WTC11 (cell line): ENCODE measurements at regions not wholly inside any gene's neighbourhood (a gene's known extent, or its start where the extent isn't known, plus 50 kb on each side); places are given as distances from the start of the nearest gene placed in this dataset.

Experiments
- ATAC-seq: fragments of 200-7000 bp; cut with Tn5 transposase; 2 replicates; pipeline ENCODE4 v1.10.0; 2021; ENCODE audit warnings: mild to moderate bottlenecking, moderate library complexity
- CTCF ChIA-PET: fragments of 300-600 bp; sonication (Branson Sonifier 250); formaldehyde crosslinking; loops from one replicate; lab custom pipeline; 2021; ENCODE audit warnings: antibody characterized with exemption; lab: Charles Lee
- POLR2A ChIA-PET: fragments of 350-600 bp; sonication (Branson Sonifier 250); formaldehyde crosslinking; loops from one replicate; lab custom pipeline; 2021; ENCODE audit warnings: antibody characterized with exemption; lab: Charles Lee
- DNase-seq: peaks from one replicate; pipeline ENCODE4 v3.0.0; 2021; ENCODE audit warnings: low spot score
- H3K27ac Mint-ChIP-seq: 2 replicates; pipeline ENCODE4 v1.8.0; 2021; ENCODE audit warnings: mixed read lengths
- H3K27me3 Mint-ChIP-seq: 2 replicates; pipeline ENCODE4 v1.8.0; 2021; ENCODE audit warnings: low read depth, mild to moderate bottlenecking, moderate library complexity, mixed read lengths
- H3K36me3 Mint-ChIP-seq: 2 replicates; pipeline ENCODE4 v1.8.0; 2021; ENCODE audit warnings: mixed read lengths
- H3K4me1 Mint-ChIP-seq: 2 replicates; pipeline ENCODE4 v1.8.0; 2022; ENCODE audit warnings: mixed read lengths
- H3K4me3 Mint-ChIP-seq: 2 replicates; pipeline ENCODE4 v1.8.0; 2021; ENCODE audit warnings: mild to moderate bottlenecking, moderate library complexity, mixed read lengths
- H3K9me3 Mint-ChIP-seq: 2 replicates; pipeline ENCODE4 v1.8.0; 2021; ENCODE audit warnings: mixed read lengths
- ATF3 ChIP-seq: sonication (generic); formaldehyde crosslinking; conservative IDR thresholded peaks from 2 replicates; pipeline ENCODE4 v1.8.1; 2022; ENCODE audit warnings: mild to moderate bottlenecking, missing genetic modification reagents
- ELF4 ChIP-seq: sonication (generic); formaldehyde crosslinking; IDR thresholded peaks from 2 replicates; pipeline ENCODE4 v1.8.1; 2022; ENCODE audit warnings: low read depth, mild to moderate bottlenecking, moderate library complexity, missing genetic modification reagents
- EMX1 ChIP-seq: fragments of 250-450 bp; sonication (Bioruptor Pico); IDR thresholded peaks from 2 replicates; pipeline ENCODE4 v1.8.0; 2021; ENCODE audit warnings: mild to moderate bottlenecking
- FOXK1 ChIP-seq: sonication (generic); formaldehyde crosslinking; IDR thresholded peaks from 2 replicates; pipeline ENCODE4 v1.8.0; 2022; ENCODE audit warnings: mild to moderate bottlenecking, moderate library complexity, missing genetic modification reagents
- GABPB1 ChIP-seq: sonication (generic); formaldehyde crosslinking; IDR thresholded peaks from 2 replicates; pipeline ENCODE4 v1.8.1; 2023; ENCODE audit warnings: mild to moderate bottlenecking, missing genetic modification reagents
- GRHL2 ChIP-seq: fragments of 250-450 bp; sonication (Bioruptor Pico); IDR thresholded peaks from 2 replicates; pipeline ENCODE4 v1.8.0; 2022; ENCODE audit warnings: mild to moderate bottlenecking, moderate library complexity; ENCODE audit not compliant: insufficient replicate concordance, severe bottlenecking
- GTF2I ChIP-seq: fragments of 250-450 bp; sonication (Bioruptor Pico); conservative IDR thresholded peaks from 2 replicates; pipeline ENCODE4 v1.4.0; 2021; ENCODE audit warnings: mild to moderate bottlenecking
- IRF1 ChIP-seq: sonication (generic); formaldehyde crosslinking; IDR thresholded peaks from 2 replicates; pipeline ENCODE4 v1.8.0; 2023; ENCODE audit warnings: missing genetic modification reagents
- NFE2L1 ChIP-seq: sonication (generic); formaldehyde crosslinking; IDR thresholded peaks from 2 replicates; pipeline ENCODE4 v1.8.1; 2023; ENCODE audit warnings: missing genetic modification reagents
- NFYB ChIP-seq: sonication (generic); formaldehyde crosslinking; conservative IDR thresholded peaks from 2 replicates; pipeline ENCODE4 v1.8.0; 2022; ENCODE audit warnings: low read depth, missing genetic modification reagents
- NR3C1 ChIP-seq: sonication (generic); formaldehyde crosslinking; conservative IDR thresholded peaks from 2 replicates; pipeline ENCODE4 v1.8.1; 2023; ENCODE audit warnings: low read depth, mild to moderate bottlenecking, missing genetic modification reagents
- PRRX2 ChIP-seq: fragments of 250-450 bp; sonication (Bioruptor Pico); IDR thresholded peaks from 2 replicates; pipeline ENCODE4 v1.8.0; 2021; ENCODE audit warnings: mild to moderate bottlenecking
- RELA ChIP-seq: sonication (generic); formaldehyde crosslinking; IDR thresholded peaks from 2 replicates; pipeline ENCODE4 v1.8.1; 2022; ENCODE audit warnings: missing genetic modification reagents, mild to moderate bottlenecking, borderline replicate concordance
- RORB ChIP-seq: fragments of 250-450 bp; sonication (Bioruptor Pico); IDR thresholded peaks from 2 replicates; pipeline ENCODE4 v1.9.0; 2021; ENCODE audit warnings: mild to moderate bottlenecking
- SMAD3 ChIP-seq: sonication (generic); formaldehyde crosslinking; IDR thresholded peaks from 2 replicates; pipeline ENCODE4 v1.8.0; 2022; ENCODE audit warnings: missing genetic modification reagents, mild to moderate bottlenecking, borderline replicate concordance
- SOX15 ChIP-seq: fragments of 250-450 bp; sonication (Bioruptor Pico); IDR thresholded peaks from 2 replicates; pipeline ENCODE4 v1.9.0; 2021; ENCODE audit warnings: mild to moderate bottlenecking
- ZNF121 ChIP-seq: sonication (generic); formaldehyde crosslinking; IDR thresholded peaks from 2 replicates; pipeline ENCODE4 v1.8.0; 2023; ENCODE audit warnings: missing genetic modification reagents
- ZNF232 ChIP-seq: sonication (generic); formaldehyde crosslinking; IDR thresholded peaks from 2 replicates; pipeline ENCODE4 v1.8.0; 2022; ENCODE audit warnings: mild to moderate bottlenecking, missing genetic modification reagents
- TF ChIP-seq, protein P1 (sequence below): sonication (generic); formaldehyde crosslinking; IDR thresholded peaks from 2 replicates; pipeline ENCODE4 v1.8.1; 2023; ENCODE audit warnings: mild to moderate bottlenecking, missing genetic modification reagents, moderate library complexity
- TF ChIP-seq, protein P2 (sequence below): fragments of 250-450 bp; sonication (Bioruptor Pico); IDR thresholded peaks from 2 replicates; pipeline ENCODE4 v1.8.0; 2021; ENCODE audit warnings: mild to moderate bottlenecking
- TF ChIP-seq, protein P3 (sequence below): fragments of 250-450 bp; sonication (Bioruptor Pico); conservative IDR thresholded peaks from 2 replicates; pipeline ENCODE4 v1.9.0; 2021; ENCODE audit warnings: mild to moderate bottlenecking
- TF ChIP-seq, protein P4 (sequence below): sonication (generic); formaldehyde crosslinking; IDR thresholded peaks from 2 replicates; pipeline ENCODE4 v1.8.1; 2023; ENCODE audit warnings: mild to moderate bottlenecking, missing genetic modification reagents
- TF ChIP-seq, protein P5 (sequence below): sonication (generic); formaldehyde crosslinking; IDR thresholded peaks from 2 replicates; pipeline ENCODE4 v1.8.1; 2022; ENCODE audit warnings: mild to moderate bottlenecking, missing genetic modification reagents, moderate library complexity, borderline replicate concordance

- TF ChIP-seq, protein P1, sequence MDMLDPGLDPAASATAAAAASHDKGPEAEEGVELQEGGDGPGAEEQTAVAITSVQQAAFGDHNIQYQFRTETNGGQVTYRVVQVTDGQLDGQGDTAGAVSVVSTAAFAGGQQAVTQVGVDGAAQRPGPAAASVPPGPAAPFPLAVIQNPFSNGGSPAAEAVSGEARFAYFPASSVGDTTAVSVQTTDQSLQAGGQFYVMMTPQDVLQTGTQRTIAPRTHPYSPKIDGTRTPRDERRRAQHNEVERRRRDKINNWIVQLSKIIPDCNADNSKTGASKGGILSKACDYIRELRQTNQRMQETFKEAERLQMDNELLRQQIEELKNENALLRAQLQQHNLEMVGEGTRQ, result no peak
- TF ChIP-seq, protein P2, sequence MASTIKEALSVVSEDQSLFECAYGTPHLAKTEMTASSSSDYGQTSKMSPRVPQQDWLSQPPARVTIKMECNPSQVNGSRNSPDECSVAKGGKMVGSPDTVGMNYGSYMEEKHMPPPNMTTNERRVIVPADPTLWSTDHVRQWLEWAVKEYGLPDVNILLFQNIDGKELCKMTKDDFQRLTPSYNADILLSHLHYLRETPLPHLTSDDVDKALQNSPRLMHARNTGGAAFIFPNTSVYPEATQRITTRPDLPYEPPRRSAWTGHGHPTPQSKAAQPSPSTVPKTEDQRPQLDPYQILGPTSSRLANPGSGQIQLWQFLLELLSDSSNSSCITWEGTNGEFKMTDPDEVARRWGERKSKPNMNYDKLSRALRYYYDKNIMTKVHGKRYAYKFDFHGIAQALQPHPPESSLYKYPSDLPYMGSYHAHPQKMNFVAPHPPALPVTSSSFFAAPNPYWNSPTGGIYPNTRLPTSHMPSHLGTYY (CRISPR knock-in tag), result no peak
- TF ChIP-seq, protein P3, sequence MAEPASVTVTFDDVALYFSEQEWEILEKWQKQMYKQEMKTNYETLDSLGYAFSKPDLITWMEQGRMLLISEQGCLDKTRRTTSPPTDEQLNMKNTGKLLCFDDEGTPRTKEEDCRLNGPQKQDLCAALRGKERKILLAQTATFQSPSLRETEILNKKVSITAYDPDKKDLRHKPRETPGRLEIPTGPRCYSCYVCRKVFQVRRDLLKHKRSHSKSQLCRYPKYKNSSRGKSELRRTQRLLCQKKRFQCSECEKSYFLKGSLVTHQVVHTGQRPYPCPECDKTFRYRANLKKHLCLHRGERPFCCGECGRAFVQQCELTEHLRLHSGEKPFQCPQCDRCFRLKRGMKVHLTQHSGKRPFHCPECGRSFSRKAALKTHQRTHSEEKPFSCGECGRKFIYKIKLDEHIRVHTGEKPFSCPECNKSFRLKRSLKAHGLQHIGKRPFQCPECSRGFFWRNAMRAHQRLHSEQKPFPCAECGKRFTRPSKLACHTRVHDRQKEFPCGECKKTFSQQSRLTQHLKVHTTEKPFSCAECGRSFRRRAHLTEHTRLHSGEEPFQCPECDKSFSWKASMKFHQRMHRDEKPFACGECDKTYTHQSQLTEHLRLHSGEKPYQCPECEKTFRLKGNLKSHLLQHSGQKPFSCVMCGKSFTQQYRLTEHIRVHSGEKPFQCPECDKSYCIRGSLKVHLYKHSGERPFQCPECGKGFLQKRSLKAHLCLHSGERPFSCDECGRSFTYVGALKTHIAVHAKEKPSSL (CRISPR knock-in tag), result no peak
- TF ChIP-seq NFYB (CRISPR knock-in tag) (no peak), EMX1 (no peak), NFE2L1 (CRISPR knock-in tag) (no peak), GTF2I (no peak), FOXK1 (CRISPR knock-in tag) (no peak), RELA (CRISPR knock-in tag) (no peak), PRRX2 (CRISPR knock-in tag) (no peak), ZNF232 (no peak), RORB (no peak)
Measured at GRCh38 chr3:31011380-31011779, 116.9 kb upstream of the GADL1 start (continued).

DNA sequence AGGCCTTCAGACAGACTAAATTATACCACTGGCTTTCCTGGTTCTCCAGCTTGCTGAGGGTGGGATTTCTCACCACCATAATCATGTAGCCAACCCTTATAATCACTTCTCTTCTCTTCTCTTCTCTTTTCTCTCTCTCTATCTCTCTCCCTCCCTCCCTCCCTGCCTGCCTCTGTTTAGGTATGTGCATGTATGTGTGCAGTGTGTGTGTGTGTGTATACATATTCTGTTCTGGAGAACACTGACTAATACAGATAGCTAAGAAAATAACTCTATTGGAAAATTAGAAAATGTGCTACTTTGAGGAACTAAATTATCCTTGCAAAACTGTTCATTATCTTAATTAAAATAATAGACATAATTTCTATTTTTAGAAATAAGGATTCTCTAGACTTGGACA lies 118.6 kb upstream of the GADL1 start:
- DNase-seq (no peak), ATAC-seq (no peak)
- H3K4me3 Mint-ChIP-seq, result no peak overlapping the region
- CTCF ChIA-PET, result no interaction called here
- H3K27ac Mint-ChIP-seq, result no peak overlapping the region
- POLR2A ChIA-PET, result no interaction called here
- H3K9me3 Mint-ChIP-seq, result peaks cover 7% of the 10 kb centered on the region
- 0 out of 2 replicates have a peak, but pooled peaks cover 3% of the 10 kb centered on the region for H3K36me3 Mint-ChIP-seq
- H3K27me3 Mint-ChIP-seq, result peaks cover 52% of the 10 kb centered on the region
- H3K4me1 Mint-ChIP-seq, result peaks cover 13% of the 10 kb centered on the region
- TF ChIP-seq, protein P4, sequence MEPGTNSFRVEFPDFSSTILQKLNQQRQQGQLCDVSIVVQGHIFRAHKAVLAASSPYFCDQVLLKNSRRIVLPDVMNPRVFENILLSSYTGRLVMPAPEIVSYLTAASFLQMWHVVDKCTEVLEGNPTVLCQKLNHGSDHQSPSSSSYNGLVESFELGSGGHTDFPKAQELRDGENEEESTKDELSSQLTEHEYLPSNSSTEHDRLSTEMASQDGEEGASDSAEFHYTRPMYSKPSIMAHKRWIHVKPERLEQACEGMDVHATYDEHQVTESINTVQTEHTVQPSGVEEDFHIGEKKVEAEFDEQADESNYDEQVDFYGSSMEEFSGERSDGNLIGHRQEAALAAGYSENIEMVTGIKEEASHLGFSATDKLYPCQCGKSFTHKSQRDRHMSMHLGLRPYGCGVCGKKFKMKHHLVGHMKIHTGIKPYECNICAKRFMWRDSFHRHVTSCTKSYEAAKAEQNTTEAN, result no peak
- TF ChIP-seq SOX15 (CRISPR knock-in tag) (no peak), ELF4 (no peak), ATF3 (CRISPR knock-in tag) (no peak), NFE2L1 (CRISPR knock-in tag) (no peak), GRHL2 (CRISPR knock-in tag) (no peak), ZNF121 (CRISPR knock-in tag) (no peak), SMAD3 (CRISPR knock-in tag) (no peak), IRF1 (CRISPR knock-in tag) (no peak), NR3C1 (CRISPR knock-in tag) (no peak), GABPB1 (CRISPR knock-in tag) (no peak)
- TF ChIP-seq, protein P5, sequence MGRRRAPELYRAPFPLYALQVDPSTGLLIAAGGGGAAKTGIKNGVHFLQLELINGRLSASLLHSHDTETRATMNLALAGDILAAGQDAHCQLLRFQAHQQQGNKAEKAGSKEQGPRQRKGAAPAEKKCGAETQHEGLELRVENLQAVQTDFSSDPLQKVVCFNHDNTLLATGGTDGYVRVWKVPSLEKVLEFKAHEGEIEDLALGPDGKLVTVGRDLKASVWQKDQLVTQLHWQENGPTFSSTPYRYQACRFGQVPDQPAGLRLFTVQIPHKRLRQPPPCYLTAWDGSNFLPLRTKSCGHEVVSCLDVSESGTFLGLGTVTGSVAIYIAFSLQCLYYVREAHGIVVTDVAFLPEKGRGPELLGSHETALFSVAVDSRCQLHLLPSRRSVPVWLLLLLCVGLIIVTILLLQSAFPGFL (CRISPR knock-in tag), result no peak
- TF ChIP-seq, protein P2 (CRISPR knock-in tag), result no peak
- TF ChIP-seq, protein P3 (CRISPR knock-in tag), result no peak
